ENCODE measurements at regions not wholly inside any gene's neighbourhood (a gene's known extent, or its start where the extent isn't known, plus 50 kb on each side); places are given as distances from the start of the nearest gene placed in this dataset.

DNA sequence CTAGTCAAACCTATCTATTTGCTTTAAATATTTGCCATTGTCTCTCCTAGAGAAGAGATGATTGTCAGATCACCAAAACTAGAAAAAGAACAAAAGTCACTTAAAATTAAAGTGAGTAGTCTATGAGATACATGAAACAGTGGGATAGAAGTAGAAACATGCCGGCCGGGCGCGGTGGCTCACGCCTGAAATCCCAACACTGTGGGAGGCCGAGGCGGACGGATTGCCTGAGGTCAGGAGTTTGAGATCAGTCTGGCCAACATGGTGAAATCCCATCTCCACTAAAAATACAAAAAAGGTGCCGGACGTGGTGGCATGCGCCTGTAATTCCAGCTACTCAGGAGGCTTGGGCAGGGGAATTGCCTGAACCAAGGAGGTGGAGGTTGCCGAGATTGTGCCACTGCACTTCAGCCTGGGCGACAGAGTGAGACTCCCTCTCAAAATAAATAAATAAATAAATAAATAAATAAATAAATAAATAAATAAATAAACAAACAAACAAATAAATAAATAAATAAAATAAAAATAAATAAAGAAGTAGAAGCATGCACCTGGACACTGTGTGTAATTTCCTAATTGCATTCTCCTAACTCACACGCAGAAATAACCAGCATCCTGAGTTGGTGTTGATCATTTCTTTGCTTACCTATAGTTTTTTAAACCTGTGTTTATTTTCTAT lies 299.5 kb downstream of the PDHA2 start:
- no peak overlapping the region for H3K4me2 ChIP-seq (ENCODE audit: insufficient read depth, low read length)
- no peaks in the 10 kb centered on the region for H4K20me1 ChIP-seq (replicated peaks; ENCODE audit: control insufficient read depth, extremely low read depth, insufficient read depth, low read length)
- BruUV-seq (replicated peaks) = no TSS peak
- intact Hi-C loops (cut with micrococcal nuclease) = no loop called here
- no peak overlapping the region for H3K27ac ChIP-seq (ENCODE audit: insufficient read depth, low read depth, low read length)
- H3K27me3 ChIP-seq (ENCODE audit: control insufficient read depth in 2 of 2, insufficient read depth in 2 of 2, low read length in 2 of 2) = no peaks in the 10 kb centered on the region
- no peaks in the 10 kb centered on the region for H3K36me3 ChIP-seq (ENCODE audit: control insufficient read depth in 2 of 2, extremely low read depth in 1 of 2, insufficient read depth in 2 of 2, low read length in 2 of 2)
- H2AFZ ChIP-seq (ENCODE audit: low read depth, low read length) = no peak overlapping the region
- ChIA-PET POLR2A (no interaction called here), CTCF (no interaction called here)
- FAIRE-seq (no peak), DNase-seq (ENCODE audit: low read depth, low spot score) (no peak)
- no peak for TF ChIP-seq MAX (IDR thresholded peaks at IDR 0.05; ENCODE audit: insufficient read depth, insufficient read length)
- no peak for TF ChIP-seq GATA2 (IDR thresholded peaks at IDR 0.05; ENCODE audit: insufficient read depth, insufficient read length, low read depth, low read length)
- TF ChIP-seq MYC (IDR thresholded peaks at IDR 0.05; ENCODE audit: low read depth, low read length) = no peak
- no peaks in the 10 kb centered on the region for H3K79me2 ChIP-seq (ENCODE audit: control insufficient read depth, insufficient read depth, low read length)
- no peak overlapping the region for H3K9ac ChIP-seq (replicated peaks; ENCODE audit: extremely low read depth, insufficient read depth, low read length)
- no peaks in the 10 kb centered on the region for H3K9me3 ChIP-seq (replicated peaks; ENCODE audit: control insufficient read depth, insufficient read depth, low read length)
- no peak overlapping the region for H3K4me3 ChIP-seq (replicated peaks in 1 of 3; ENCODE audit: insufficient read depth in 1 of 3, low read depth in 1 of 3, low read length in 3 of 3)
- H3K4me1 ChIP-seq (ENCODE audit: control insufficient read depth, extremely low read depth, insufficient read depth, low read length) = no peaks in the 10 kb centered on the region
- H3K9me1 ChIP-seq (replicated peaks; ENCODE audit: control insufficient read depth, extremely low read depth, insufficient read depth, low read length) = no peaks in the 10 kb centered on the region
- dilution Hi-C loops (cut with MboI; ENCODE audit: extremely low pct_ligation_motif_present, low sequenced_read_pairs) = no loop called here

DNA sequence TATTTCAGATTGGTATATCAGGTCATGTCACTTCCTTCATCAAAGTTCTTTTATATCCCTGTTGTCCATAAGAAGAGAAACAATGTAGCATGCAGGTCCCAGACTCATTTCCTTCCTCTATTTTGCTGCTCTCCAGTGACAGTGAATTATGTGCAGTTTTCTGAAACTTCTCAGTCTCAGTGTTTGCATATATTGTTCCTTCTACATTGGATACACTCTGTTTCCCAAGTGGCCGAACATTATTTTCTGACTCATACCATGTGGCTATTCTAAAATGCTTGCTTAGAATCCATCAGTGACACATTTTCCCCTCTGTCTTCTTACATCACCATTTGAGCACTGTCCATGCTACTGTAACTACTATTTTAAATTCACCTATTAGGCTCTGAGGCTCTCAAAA lies 305.7 kb downstream of the PDHA2 start:
- BruUV-seq (replicated peaks) = no TSS peak
- Histone ChIP-seq H3K4me2 (ENCODE audit: insufficient read depth, low read length) (no peak overlapping the region), H3K4me1 (ENCODE audit: control insufficient read depth, extremely low read depth, insufficient read depth, low read length) (no peaks in the 10 kb centered on the region), H3K4me3 (replicated peaks in 1 of 3; ENCODE audit: insufficient read depth in 1 of 3, low read depth in 1 of 3, low read length in 3 of 3) (no peak overlapping the region), H3K9ac (replicated peaks; ENCODE audit: extremely low read depth, insufficient read depth, low read length) (no peak overlapping the region), H3K9me1 (replicated peaks; ENCODE audit: control insufficient read depth, extremely low read depth, insufficient read depth, low read length) (no peaks in the 10 kb centered on the region), H3K79me2 (ENCODE audit: control insufficient read depth, insufficient read depth, low read length) (no peaks in the 10 kb centered on the region), H4K20me1 (replicated peaks; ENCODE audit: control insufficient read depth, extremely low read depth, insufficient read depth, low read length) (no peaks in the 10 kb centered on the region), H2AFZ (ENCODE audit: low read depth, low read length) (no peak overlapping the region), H3K36me3 (ENCODE audit: control insufficient read depth in 2 of 2, extremely low read depth in 1 of 2, insufficient read depth in 2 of 2, low read length in 2 of 2) (no peaks in the 10 kb centered on the region), H3K27ac (ENCODE audit: insufficient read depth, low read depth, low read length) (no peak overlapping the region), H3K9me3 (replicated peaks; ENCODE audit: control insufficient read depth, insufficient read depth, low read length) (no peaks in the 10 kb centered on the region), H3K27me3 (ENCODE audit: control insufficient read depth in 2 of 2, insufficient read depth in 2 of 2, low read length in 2 of 2) (no peaks in the 10 kb centered on the region)
- intact Hi-C loops (cut with micrococcal nuclease) (no loop called here), dilution Hi-C loops (cut with MboI; ENCODE audit: extremely low pct_ligation_motif_present, low sequenced_read_pairs) (no loop called here)
- TF ChIP-seq GATA2 (IDR thresholded peaks at IDR 0.05; ENCODE audit: insufficient read depth, insufficient read length, low read depth, low read length) = no peak
- TF ChIP-seq, protein P1, sequence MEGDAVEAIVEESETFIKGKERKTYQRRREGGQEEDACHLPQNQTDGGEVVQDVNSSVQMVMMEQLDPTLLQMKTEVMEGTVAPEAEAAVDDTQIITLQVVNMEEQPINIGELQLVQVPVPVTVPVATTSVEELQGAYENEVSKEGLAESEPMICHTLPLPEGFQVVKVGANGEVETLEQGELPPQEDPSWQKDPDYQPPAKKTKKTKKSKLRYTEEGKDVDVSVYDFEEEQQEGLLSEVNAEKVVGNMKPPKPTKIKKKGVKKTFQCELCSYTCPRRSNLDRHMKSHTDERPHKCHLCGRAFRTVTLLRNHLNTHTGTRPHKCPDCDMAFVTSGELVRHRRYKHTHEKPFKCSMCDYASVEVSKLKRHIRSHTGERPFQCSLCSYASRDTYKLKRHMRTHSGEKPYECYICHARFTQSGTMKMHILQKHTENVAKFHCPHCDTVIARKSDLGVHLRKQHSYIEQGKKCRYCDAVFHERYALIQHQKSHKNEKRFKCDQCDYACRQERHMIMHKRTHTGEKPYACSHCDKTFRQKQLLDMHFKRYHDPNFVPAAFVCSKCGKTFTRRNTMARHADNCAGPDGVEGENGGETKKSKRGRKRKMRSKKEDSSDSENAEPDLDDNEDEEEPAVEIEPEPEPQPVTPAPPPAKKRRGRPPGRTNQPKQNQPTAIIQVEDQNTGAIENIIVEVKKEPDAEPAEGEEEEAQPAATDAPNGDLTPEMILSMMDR (IDR thresholded peaks at IDR 0.05; ENCODE audit: extremely low read depth in 1 of 2, insufficient read depth in 1 of 2, low read depth in 1 of 2, low read length in 2 of 2) = no peak
- no peak for TF ChIP-seq FOS (IDR thresholded peaks at IDR 0.05; ENCODE audit: borderline replicate concordance, insufficient read depth, low read length)
- TF ChIP-seq EZH2 (IDR thresholded peaks at IDR 0.05; ENCODE audit: borderline replicate concordance, low read depth, low read length, severe bottlenecking) = no peak
- no peak for TF ChIP-seq POLR2AphosphoS5 (IDR thresholded peaks at IDR 0.05; ENCODE audit: insufficient read depth, low read depth, low read length)
- peak; percentile 11 for TF ChIP-seq JUN (IDR thresholded peaks at IDR 0.05; ENCODE audit: borderline replicate concordance, insufficient read depth, insufficient read length, low read depth)
- TF ChIP-seq POLR2A (IDR thresholded peaks at IDR 0.05; ENCODE audit: low read depth, low read length) = no peak
- DNase-seq (ENCODE audit: low read depth, low spot score) (peak; percentile 21), FAIRE-seq (no peak)
- CTCF ChIA-PET = no interaction called here
- POLR2A ChIA-PET = no interaction called here
